CD14-positive monocyte (primary cell): ENCODE measurements at regions not wholly inside any gene's neighbourhood (a gene's known extent, or its start where the extent isn't known, plus 50 kb on each side); places are given as distances from the start of the nearest gene placed in this dataset.

Source experiments
- DNase-seq, 3 donors: peaks; one replicate each; pipeline ENCODE4 v3.0.0-alpha.2; 2011 to 2022
- H2AFZ ChIP-seq: 2 replicates; pipeline ENCODE4 v1.6.0; 2012; ENCODE audit warnings: mild to moderate bottlenecking, low read depth, low read length, inconsistent platforms; ENCODE audit not compliant: insufficient read depth, poor library complexity, severe bottlenecking
- H3K27ac ChIP-seq, 2 donors: 1 replicate in 1 of 2; 2 replicates in 1 of 2; pipeline ENCODE4 v1.5.1; 2012 to 2013; ENCODE audit warnings: low read length in 2 of 2, control low read depth in 1 of 2, inconsistent platforms in 1 of 2, low read depth in 1 of 2, mild to moderate bottlenecking in 1 of 2
- H3K27me3 ChIP-seq, 2 donors: one replicate each; pipeline versions ENCODE4 v1.6.0 to v1.6.1; 2011 to 2013; ENCODE audit warnings: low read length in 2 of 2; ENCODE audit not compliant: control insufficient read depth in 2 of 2, insufficient read depth in 2 of 2
- H3K36me3 ChIP-seq, 2 donors: replicated peaks in 1 of 2; 1 replicate in 1 of 2; 2 replicates in 1 of 2; pipeline versions ENCODE4 v1.5.1 to v1.6.1; 2012 to 2013; ENCODE audit warnings: low read length in 2 of 2, control low read depth in 1 of 2, inconsistent platforms in 1 of 2, mild to moderate bottlenecking in 1 of 2; ENCODE audit not compliant: insufficient read depth in 2 of 2, control insufficient read depth in 1 of 2
- H3K4me1 ChIP-seq, 2 donors: 1 replicate in 1 of 2; 2 replicates in 1 of 2; pipeline versions ENCODE4 v1.5.1 to v1.6.1; 2012 to 2013; ENCODE audit warnings: low read length in 2 of 2, control low read depth in 1 of 2, inconsistent platforms in 1 of 2, mild to moderate bottlenecking in 1 of 2, moderate library complexity in 1 of 2; ENCODE audit not compliant: insufficient read depth in 2 of 2, control insufficient read depth in 1 of 2
- H3K4me2 ChIP-seq: replicated peaks from 2 replicates; pipeline ENCODE3; 2012; ENCODE audit warnings: low read length, moderate library complexity, mild to moderate bottlenecking; ENCODE audit not compliant: poor library complexity, severe bottlenecking; ENCODE audit errors: extremely low read depth
- H3K4me3 ChIP-seq, 3 experiments: fragments of 200-600 bp in 1 of 3; sonication (generic) in 1 of 3; replicated peaks in 1 of 3; 1 replicate in 2 of 3; 2 replicates in 1 of 3; pipeline ENCODE4 v1.5.1; 2011 to 2013; ENCODE audit warnings: low read length in 3 of 3, mild to moderate bottlenecking in 3 of 3, control low read depth in 2 of 3, low read depth in 2 of 3, inconsistent platforms in 1 of 3, moderate library complexity in 1 of 3
- H3K79me2 ChIP-seq: 2 replicates; pipeline ENCODE4 v1.6.0; 2012; ENCODE audit warnings: mild to moderate bottlenecking, control low read depth, inconsistent platforms, low read length, moderate library complexity; ENCODE audit not compliant: insufficient read depth
- H3K9ac ChIP-seq: 2 replicates; pipeline ENCODE4 v1.6.0; 2017; ENCODE audit warnings: low read length, mild to moderate bottlenecking; ENCODE audit not compliant: insufficient read depth, poor library complexity, severe bottlenecking
- H3K9me3 ChIP-seq, 2 donors: replicated peaks in 1 of 2; 1 replicate in 1 of 2; 2 replicates in 1 of 2; pipeline versions ENCODE4 v1.5.1 to v1.6.1; 2012 to 2013; ENCODE audit warnings: low read length in 2 of 2, control low read depth in 1 of 2; ENCODE audit not compliant: control insufficient read depth in 1 of 2, insufficient read depth in 1 of 2
- H4K20me1 ChIP-seq: 2 replicates; pipeline ENCODE4 v1.6.0; 2012; ENCODE audit warnings: mild to moderate bottlenecking, low read length, control low read depth, moderate library complexity; ENCODE audit not compliant: insufficient read depth
- H3K27ac Mint-ChIP-seq, 7 donors: one replicate each; pipeline ENCODE4 v1.8.0; 2020; ENCODE audit warnings: mild to moderate bottlenecking in 7 of 7, mixed read lengths in 7 of 7, moderate library complexity in 6 of 7, inconsistent platforms in 2 of 7
- H3K27me3 Mint-ChIP-seq, 3 donors: one replicate each; pipeline ENCODE4 v1.8.0; 2021 to 2022; ENCODE audit warnings: low read depth in 3 of 3, mild to moderate bottlenecking in 3 of 3, mixed read lengths in 3 of 3, moderate library complexity in 3 of 3, inconsistent platforms in 1 of 3
- H3K36me3 Mint-ChIP-seq, 2 donors: one replicate each; pipeline ENCODE4 v1.8.0; 2020; ENCODE audit warnings: mixed read lengths in 2 of 2, inconsistent platforms in 1 of 2, mild to moderate bottlenecking in 1 of 2
- H3K4me1 Mint-ChIP-seq: one replicate; pipeline ENCODE4 v1.8.0; 2020; ENCODE audit warnings: mild to moderate bottlenecking, mixed read lengths
- H3K4me3 Mint-ChIP-seq, 2 donors: one replicate each; pipeline ENCODE4 v1.8.0; 2020; ENCODE audit warnings: mild to moderate bottlenecking in 2 of 2, mixed read lengths in 2 of 2, moderate library complexity in 1 of 2
- H3K9me3 Mint-ChIP-seq, 7 donors: one replicate each; pipeline ENCODE4 v1.8.0; 2020 to 2022; ENCODE audit warnings: mixed read lengths in 7 of 7, mild to moderate bottlenecking in 6 of 7, moderate library complexity in 6 of 7, inconsistent platforms in 2 of 7
- CTCF ChIP-seq: fragments of 200-600 bp; IDR thresholded peaks from one replicate; pipeline ENCODE4 v1.8.0; 2022; ENCODE audit warnings: antibody characterized with exemption, mild to moderate bottlenecking
- WGBS: methylation state at CpG from one replicate; pipeline ENCODE4 v1.1.5; 2013; ENCODE audit warnings: missing lambda C conversion rate; ENCODE audit not compliant: insufficient coverage; 5-methylcytosine and 5-hydroxymethylcytosine counted together
- intact Hi-C, 2 donors: fragments of 100-400 bp; cut with micrococcal nuclease; formaldehyde crosslinking; loops; one replicate each; pipeline versions ENCODE4 v1.15.0 to v1.15.1; 2023

DNA sequence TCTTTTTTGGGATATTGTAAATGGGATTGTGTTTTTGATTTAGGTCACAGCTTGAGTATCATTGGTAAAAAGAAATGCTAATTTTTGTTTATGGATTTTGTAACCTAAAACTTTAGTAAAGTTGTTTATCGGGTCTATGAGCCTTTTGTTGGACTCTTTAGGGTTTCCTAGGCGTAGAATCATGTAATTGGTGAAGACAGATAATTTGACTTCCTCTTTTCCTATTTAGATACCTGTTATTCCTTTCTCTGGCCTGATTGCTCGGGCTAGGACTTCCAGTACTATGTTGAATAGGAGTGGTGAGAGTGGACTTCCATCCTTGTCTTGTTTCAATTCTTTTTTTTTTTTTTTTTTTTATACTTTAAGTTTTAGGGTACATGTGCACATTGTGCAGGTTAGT is 149.0 kb downstream of the QPCT start:
- Mint-ChIP-seq H3K27ac (no peak overlapping the region), H3K36me3 (peaks cover 0 to 2% of the 10 kb centered on the region in 2 donors), H3K4me3 (no peak overlapping the region), H3K9me3 (peaks cover 4 to 12% (median 9%) of the 10 kb centered on the region in 7 donors), H3K27me3 (peaks cover 0 to 2% (median 0%) of the 10 kb centered on the region in 3 donors), H3K4me1 (no peaks in the 10 kb centered on the region)
- no peak overlapping the region for H2AFZ ChIP-seq
- no peak overlapping the region for H3K4me2 ChIP-seq
- intact Hi-C loops, result no loop called here
- H3K27ac ChIP-seq, result no peak overlapping the region
- H4K20me1 ChIP-seq, result no peaks in the 10 kb centered on the region
- H3K79me2 ChIP-seq, result no peaks in the 10 kb centered on the region
- no peaks in the 10 kb centered on the region for H3K4me1 ChIP-seq
- no peaks in the 10 kb centered on the region for H3K27me3 ChIP-seq
- no CpG with 5 or more reads among the region's 3 CpGs for WGBS
- TF ChIP-seq CTCF, result no peak
- H3K9ac ChIP-seq, result no peak overlapping the region
- H3K36me3 ChIP-seq, result no peaks in the 10 kb centered on the region
- no peak for DNase-seq
- H3K9me3 ChIP-seq, result no peaks in the 10 kb centered on the region
- H3K4me3 ChIP-seq, result no peak overlapping the region

- Mint-ChIP-seq H3K9me3 (peaks cover 4 to 13% (median 9%) of the 10 kb centered on the region in 7 donors), H3K27me3 (peaks cover 0 to 5% (median 2%) of the 10 kb centered on the region in 3 donors), H3K36me3 (peaks cover 0 to 2% of the 10 kb centered on the region in 2 donors), H3K4me1 (no peaks in the 10 kb centered on the region), H3K27ac (no peak overlapping the region), H3K4me3 (no peak overlapping the region)
- H3K4me2 ChIP-seq, result no peak overlapping the region
- H4K20me1 ChIP-seq, result no peaks in the 10 kb centered on the region
- H3K27me3 ChIP-seq, result no peaks in the 10 kb centered on the region
- no peak overlapping the region for H3K9ac ChIP-seq
- no peak overlapping the region for H3K4me3 ChIP-seq
- no peaks in the 10 kb centered on the region for H3K4me1 ChIP-seq
- H3K36me3 ChIP-seq, result no peaks in the 10 kb centered on the region
- H3K9me3 ChIP-seq, result no peaks in the 10 kb centered on the region
- no CpG with 5 or more reads among the region's 3 CpGs for WGBS
- H3K79me2 ChIP-seq, result no peaks in the 10 kb centered on the region
- no peak overlapping the region for H2AFZ ChIP-seq
- intact Hi-C loops, result no loop called here
- no peak for TF ChIP-seq CTCF
- no peak for DNase-seq
- no peak overlapping the region for H3K27ac ChIP-seq
Measured at GRCh38 chr2:37499113-37499512, 154.7 kb downstream of the QPCT start.
